ENCODE measurements at regions not wholly inside any gene's neighbourhood (a gene's known extent, or its start where the extent isn't known, plus 50 kb on each side); places are given as distances from the start of the nearest gene placed in this dataset.

- intact Hi-C loops (cut with DNase I): no loop called here
- DNase-seq (ENCODE audit: low spot score): no peak
Observed at GRCh38 chr11:26837154-26837553, 115.3 kb upstream of the SLC5A12 start.

- no peak for DNase-seq (ENCODE audit: low spot score)
- intact Hi-C loops (cut with DNase I): loop anchor here (5.0 kb wide), 1 partner anchor 107 kb away; no protein-coding TSS in a partner anchor
Observed at GRCh38 chr11:26839911-26840698, 118.2 kb upstream of the SLC5A12 start.

GRCh38 chr11:26841818-26842473 lies 120.1 kb upstream of the SLC5A12 start:
- no peak for DNase-seq (ENCODE audit: low spot score)
- intact Hi-C loops (cut with DNase I): loop anchor here (5.0 kb wide), 1 partner anchor 105 kb away; no protein-coding TSS in a partner anchor

GRCh38 chr11:26842478-26843282 lies 120.8 kb upstream of the SLC5A12 start:
- intact Hi-C loops (cut with DNase I): loop anchor here (5.0 kb wide), 1 partner anchor 105 kb away; no protein-coding TSS in a partner anchor
- no peak for DNase-seq (ENCODE audit: low spot score)

GRCh38 chr11:26843539-26843938 lies 121.7 kb upstream of the SLC5A12 start:
- no peak for DNase-seq (ENCODE audit: low spot score)
- intact Hi-C loops (cut with DNase I): loop anchor here (5.0 kb wide), 1 partner anchor 104 kb away; no protein-coding TSS in a partner anchor

- intact Hi-C loops (cut with DNase I): loop anchor here (5.0 kb wide), 1 partner anchor 102 kb away; no protein-coding TSS in a partner anchor
- DNase-seq (ENCODE audit: low spot score): no peak
Observed at GRCh38 chr11:26844963-26845362, 123.1 kb upstream of the SLC5A12 start.

- intact Hi-C loops (cut with DNase I): no loop called here
- DNase-seq (ENCODE audit: low spot score): no peak
Observed at GRCh38 chr11:26846227-26846626, 124.4 kb upstream of the SLC5A12 start.

- intact Hi-C loops (cut with DNase I): no loop called here
- DNase-seq (ENCODE audit: low spot score): no peak
Observed at GRCh38 chr11:26847459-26847858, 125.6 kb upstream of the SLC5A12 start.

GRCh38 chr11:26847977-26848376 lies 126.1 kb upstream of the SLC5A12 start:
- no peak for DNase-seq (ENCODE audit: low spot score)
- intact Hi-C loops (cut with DNase I): no loop called here

- intact Hi-C loops (cut with DNase I): no loop called here
- DNase-seq (ENCODE audit: low spot score): peak; percentile 75
Observed at GRCh38 chr11:26849036-26849435, 127.2 kb upstream of the SLC5A12 start.

GRCh38 chr11:26851291-26851690 lies 129.4 kb upstream of the SLC5A12 start:
- intact Hi-C loops (cut with DNase I): no loop called here
- no peak for DNase-seq (ENCODE audit: low spot score)

- intact Hi-C loops (cut with DNase I): no loop called here
- DNase-seq (ENCODE audit: low spot score): no peak
Observed at GRCh38 chr11:26851696-26852095, 129.8 kb upstream of the SLC5A12 start.

GRCh38 chr11:26858098-26858497 lies 135.8 kb upstream of the FIBIN start:
- DNase-seq (ENCODE audit: low spot score): no peak
- intact Hi-C loops (cut with DNase I): no loop called here

GRCh38 chr11:26859416-26859815 lies 134.5 kb upstream of the FIBIN start:
- intact Hi-C loops (cut with DNase I): no loop called here

GRCh38 chr11:26860091-26860780 lies 133.7 kb upstream of the FIBIN start:
- intact Hi-C loops (cut with DNase I): no loop called here

More at GRCh38 chr11:26859416-26859815, 134.5 kb upstream of the FIBIN start:
- no peak for DNase-seq (ENCODE audit: low spot score)

GRCh38 chr11:26860895-26861294 lies 133.0 kb upstream of the FIBIN start:
- intact Hi-C loops (cut with DNase I): no loop called here

More at GRCh38 chr11:26860091-26860780, 133.7 kb upstream of the FIBIN start:
- DNase-seq (ENCODE audit: low spot score): no peak

GRCh38 chr11:26862801-26863200 lies 131.1 kb upstream of the FIBIN start:
- intact Hi-C loops (cut with DNase I): no loop called here
- no peak for DNase-seq (ENCODE audit: low spot score)

More at GRCh38 chr11:26860895-26861294, 133.0 kb upstream of the FIBIN start:
- no peak for DNase-seq (ENCODE audit: low spot score)

GRCh38 chr11:26865703-26866102 lies 128.2 kb upstream of the FIBIN start:
- intact Hi-C loops (cut with DNase I): no loop called here
- no peak for DNase-seq (ENCODE audit: low spot score)

- intact Hi-C loops (cut with DNase I): no loop called here
- no peak for DNase-seq (ENCODE audit: low spot score)
Observed at GRCh38 chr11:26867286-26867685, 126.6 kb upstream of the FIBIN start.
